SU-DHL-6 (cell line): ENCODE measurements at regions not wholly inside any gene's neighbourhood (a gene's known extent, or its start where the extent isn't known, plus 50 kb on each side); places are given as distances from the start of the nearest gene placed in this dataset.

ENCODE experiments used
- CTCF ChIP-seq: fragments of 200-600 bp; sonication (generic); IDR thresholded peaks from one replicate; pipeline ENCODE4 v1.5.1; 2017; ENCODE audit warnings: antibody characterized with exemption, mild to moderate bottlenecking, low read length, moderate library complexity; ENCODE audit not compliant: insufficient read depth, poor library complexity, severe bottlenecking
- EZH2phosphoT487 ChIP-seq: fragments of 200-600 bp; sonication (generic), shearing (Covaris generic); conservative IDR thresholded peaks from 2 replicates; pipeline ENCODE4 v1.6.1; 2018; ENCODE audit warnings: mild to moderate bottlenecking, antibody characterized with exemption, low read length, moderate library complexity, mixed read lengths

- TF ChIP-seq CTCF (no peak), EZH2phosphoT487 (no peak)
Observed at GRCh38 chr1:104196136-104196535, 446.4 kb downstream of the AMY1C start.
